ENCODE measurements at regions not wholly inside any gene's neighbourhood (a gene's known extent, or its start where the extent isn't known, plus 50 kb on each side); places are given as distances from the start of the nearest gene placed in this dataset.

DNA sequence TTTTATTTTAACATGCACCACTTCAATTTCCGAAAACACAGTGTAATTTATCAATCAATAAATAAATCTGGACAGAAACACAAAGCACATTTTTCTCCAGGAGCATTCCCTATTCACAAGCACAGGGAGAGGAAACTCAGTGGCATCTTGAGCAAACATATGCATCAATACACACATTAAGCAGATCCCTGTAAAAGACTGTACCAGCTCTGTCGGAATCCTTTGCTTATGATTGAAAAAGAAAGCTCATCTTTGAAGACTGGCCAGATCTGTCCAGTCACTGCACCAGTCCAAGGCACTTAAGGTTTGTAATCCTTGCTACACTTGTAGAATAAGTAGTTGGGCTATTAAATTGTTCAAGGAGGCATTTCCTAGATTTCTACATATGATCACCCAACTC lies 343.9 kb downstream of the BMPER start:
- Histone ChIP-seq H3K4me2 (no peak overlapping the region), H3K36me3 (replicated peaks; ENCODE audit: insufficient read depth, low read depth) (no peaks in the 10 kb centered on the region), H3K79me2 (no peaks in the 10 kb centered on the region), H3K4me3 (no peak overlapping the region), H4K20me1 (ENCODE audit: insufficient read depth, poor library complexity, severe bottlenecking) (no peaks in the 10 kb centered on the region), H3K27me3 (no peaks in the 10 kb centered on the region), H3K4me1 (ENCODE audit: insufficient read depth) (no peaks in the 10 kb centered on the region), H3K9me3 (ENCODE audit: low read depth) (no peaks in the 10 kb centered on the region), H3K9me2 (replicated peaks; ENCODE audit: insufficient read depth) (no peaks in the 10 kb centered on the region), H3K27ac (no peak overlapping the region), H2AFZ (no peak overlapping the region)
- no peak for DNase-seq (ENCODE audit: low spot score)
- WGBS (ENCODE audit: low lambda C conversion rate, missing lambda C conversion rate) = 82% methylated on average over 2 of the region's 2 CpGs
- TF ChIP-seq EZH2 (IDR thresholded peaks at IDR 0.05; ENCODE audit: borderline replicate concordance) (no peak), CTCF (IDR thresholded peaks at IDR 0.05; ENCODE audit: poor library complexity) (no peak), EZH2phosphoT487 (IDR thresholded peaks at IDR 0.05; ENCODE audit: low read depth, severe bottlenecking, unreplicated experiment) (no peak)

DNA sequence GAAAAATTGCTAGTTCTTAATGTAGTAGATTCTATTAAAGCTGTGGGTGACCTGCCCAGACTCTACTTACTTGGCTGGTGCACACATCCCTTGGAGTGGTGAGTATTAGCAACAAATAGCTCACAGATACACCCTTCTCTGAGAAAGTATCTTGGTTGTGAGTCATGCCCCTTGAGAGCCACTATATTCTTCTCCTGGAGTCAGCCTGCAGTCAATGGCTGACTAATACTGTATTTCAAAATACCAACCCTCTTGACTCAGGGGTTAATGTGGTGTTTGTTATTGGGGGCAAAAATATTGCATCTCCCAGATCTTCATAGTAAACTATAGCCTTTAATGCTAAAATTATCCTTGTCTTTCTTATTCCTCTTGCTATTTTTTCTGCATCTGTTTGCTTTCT lies 354.9 kb downstream of the BMPER start:
- no peaks in the 10 kb centered on the region for H3K4me1 ChIP-seq (ENCODE audit: insufficient read depth)
- no peaks in the 10 kb centered on the region for H3K27me3 ChIP-seq
- H3K9me2 ChIP-seq (replicated peaks; ENCODE audit: insufficient read depth) = no peaks in the 10 kb centered on the region
- no peaks in the 10 kb centered on the region for H3K79me2 ChIP-seq
- H4K20me1 ChIP-seq (ENCODE audit: insufficient read depth, poor library complexity, severe bottlenecking) = no peaks in the 10 kb centered on the region
- H3K4me3 ChIP-seq = no peak overlapping the region
- TF ChIP-seq EZH2phosphoT487 (IDR thresholded peaks at IDR 0.05; ENCODE audit: low read depth, severe bottlenecking, unreplicated experiment) (no peak), CTCF (IDR thresholded peaks at IDR 0.05; ENCODE audit: poor library complexity) (no peak), EZH2 (IDR thresholded peaks at IDR 0.05; ENCODE audit: borderline replicate concordance) (no peak)
- H3K27ac ChIP-seq = no peak overlapping the region
- H3K36me3 ChIP-seq (replicated peaks; ENCODE audit: insufficient read depth, low read depth) = no peaks in the 10 kb centered on the region
- H3K4me2 ChIP-seq = no peak overlapping the region
- no peak overlapping the region for H2AFZ ChIP-seq
- peak; percentile 12 for DNase-seq (ENCODE audit: low spot score)
- H3K9me3 ChIP-seq (ENCODE audit: low read depth) = no peaks in the 10 kb centered on the region

- 89% methylated on average over 2 of the region's 2 CpGs for WGBS (ENCODE audit: low lambda C conversion rate, missing lambda C conversion rate)
- Histone ChIP-seq H2AFZ (no peak overlapping the region), H4K20me1 (ENCODE audit: insufficient read depth, poor library complexity, severe bottlenecking) (no peaks in the 10 kb centered on the region), H3K4me3 (no peak overlapping the region), H3K36me3 (replicated peaks; ENCODE audit: insufficient read depth, low read depth) (no peaks in the 10 kb centered on the region), H3K79me2 (no peaks in the 10 kb centered on the region), H3K4me1 (ENCODE audit: insufficient read depth) (no peaks in the 10 kb centered on the region), H3K27me3 (no peaks in the 10 kb centered on the region), H3K4me2 (no peak overlapping the region), H3K9me2 (replicated peaks; ENCODE audit: insufficient read depth) (no peaks in the 10 kb centered on the region), H3K27ac (no peak overlapping the region), H3K9me3 (ENCODE audit: low read depth) (no peaks in the 10 kb centered on the region)
- TF ChIP-seq EZH2phosphoT487 (IDR thresholded peaks at IDR 0.05; ENCODE audit: low read depth, severe bottlenecking, unreplicated experiment) (no peak), EZH2 (IDR thresholded peaks at IDR 0.05; ENCODE audit: borderline replicate concordance) (no peak), CTCF (IDR thresholded peaks at IDR 0.05; ENCODE audit: poor library complexity) (no peak)
- no peak for DNase-seq (ENCODE audit: low spot score)
These were observed 357.8 kb downstream of the BMPER start for GRCh38 chr7:34263168-34263567.

DNA sequence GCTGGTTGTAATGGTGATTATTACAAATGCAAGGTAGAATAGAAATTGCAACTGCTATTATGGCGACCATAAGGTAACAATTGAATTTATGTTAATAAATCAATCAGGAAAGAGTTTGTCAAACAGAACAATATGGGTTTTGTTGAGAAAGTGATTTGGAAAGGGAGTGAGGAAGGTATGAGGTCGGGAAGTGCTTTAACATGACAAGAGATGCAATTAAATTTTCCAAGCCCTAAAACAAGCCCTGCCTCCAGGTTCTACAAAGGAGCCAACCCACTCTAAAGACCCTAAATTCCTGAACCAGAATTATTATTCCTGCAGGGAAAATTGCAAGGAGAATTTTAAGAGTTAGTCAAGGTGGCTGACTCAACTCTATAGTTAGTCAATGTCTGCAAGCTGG lies 363.7 kb downstream of the BMPER start:
- no peak for DNase-seq (ENCODE audit: low spot score)
- Histone ChIP-seq H3K36me3 (replicated peaks; ENCODE audit: insufficient read depth, low read depth) (no peaks in the 10 kb centered on the region), H3K4me1 (ENCODE audit: insufficient read depth) (no peaks in the 10 kb centered on the region), H3K27ac (no peak overlapping the region), H3K79me2 (no peaks in the 10 kb centered on the region), H2AFZ (no peak overlapping the region), H3K4me2 (no peak overlapping the region), H4K20me1 (ENCODE audit: insufficient read depth, poor library complexity, severe bottlenecking) (no peaks in the 10 kb centered on the region), H3K9me2 (replicated peaks; ENCODE audit: insufficient read depth) (no peaks in the 10 kb centered on the region), H3K9me3 (ENCODE audit: low read depth) (no peaks in the 10 kb centered on the region), H3K4me3 (no peak overlapping the region), H3K27me3 (no peaks in the 10 kb centered on the region)
- WGBS (ENCODE audit: low lambda C conversion rate, missing lambda C conversion rate) = 71% methylated on average over 2 of the region's 2 CpGs
- TF ChIP-seq EZH2phosphoT487 (IDR thresholded peaks at IDR 0.05; ENCODE audit: low read depth, severe bottlenecking, unreplicated experiment) = no peak
- TF ChIP-seq EZH2 (IDR thresholded peaks at IDR 0.05; ENCODE audit: borderline replicate concordance) = no peak
- no peak for TF ChIP-seq CTCF (IDR thresholded peaks at IDR 0.05; ENCODE audit: poor library complexity)
